HG03159 (cell line): ENCODE measurements at regions not wholly inside any gene's neighbourhood (a gene's known extent, or its start where the extent isn't known, plus 50 kb on each side); places are given as distances from the start of the nearest gene placed in this dataset.

Experiments used
- ATAC-seq: cut with Tn5 transposase; IDR thresholded peaks from one replicate; pipeline ENCODE4 v1.9.1; 2021; ENCODE audit warnings: mild to moderate bottlenecking, moderate library complexity; ENCODE audit not compliant: unreplicated experiment

DNA sequence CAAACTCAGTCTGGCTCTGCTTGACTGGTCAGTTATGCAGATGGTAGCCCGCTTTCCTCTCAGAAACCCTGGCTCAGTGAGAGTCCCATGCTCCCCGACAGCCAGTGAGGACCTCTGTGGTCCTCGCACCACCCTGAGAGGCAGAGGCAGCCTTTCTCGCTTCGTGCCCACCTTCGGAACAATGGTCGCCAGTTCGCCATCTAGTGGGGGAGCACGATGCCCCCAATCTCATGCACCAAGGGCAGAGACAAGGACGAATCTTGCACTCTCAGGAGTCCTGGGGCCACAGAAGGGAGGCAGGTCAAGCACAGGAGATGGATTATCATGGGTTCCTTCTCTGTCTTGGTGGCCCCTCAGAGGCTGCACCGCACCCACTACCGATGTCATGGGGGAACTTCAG, 75.2 kb downstream of the RHCG start:
- ATAC-seq: no peak

DNA sequence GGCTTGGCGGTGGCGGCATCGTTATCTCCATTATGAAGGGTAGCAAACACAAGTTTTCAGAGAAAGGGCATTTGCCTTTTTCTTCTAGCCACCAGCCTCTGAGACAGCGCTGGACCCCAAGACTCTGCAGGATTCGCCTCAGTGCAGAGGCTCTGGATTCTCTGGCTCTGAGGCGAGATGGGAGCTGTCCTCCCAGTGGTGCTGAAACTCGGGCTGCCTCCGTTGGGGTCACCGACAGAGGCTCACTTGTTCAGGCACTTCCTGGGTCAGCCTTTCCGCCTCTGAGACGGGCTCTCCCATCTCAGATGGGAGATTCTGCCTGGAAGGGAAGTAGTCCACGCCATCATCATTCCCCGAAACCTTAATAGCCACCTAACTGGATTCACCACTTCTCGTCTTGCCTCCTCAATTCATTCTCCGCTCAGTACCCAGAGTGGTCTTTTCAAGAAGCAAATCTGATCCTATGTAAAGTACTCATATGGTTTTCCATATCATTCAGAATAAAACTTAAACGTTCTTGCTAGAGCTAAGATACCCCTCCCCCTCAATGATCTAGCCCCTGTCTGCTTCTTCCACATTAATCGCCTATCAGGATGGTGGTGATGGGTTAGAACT, 76.9 kb downstream of the RHCG start:
- ATAC-seq: no peak

DNA sequence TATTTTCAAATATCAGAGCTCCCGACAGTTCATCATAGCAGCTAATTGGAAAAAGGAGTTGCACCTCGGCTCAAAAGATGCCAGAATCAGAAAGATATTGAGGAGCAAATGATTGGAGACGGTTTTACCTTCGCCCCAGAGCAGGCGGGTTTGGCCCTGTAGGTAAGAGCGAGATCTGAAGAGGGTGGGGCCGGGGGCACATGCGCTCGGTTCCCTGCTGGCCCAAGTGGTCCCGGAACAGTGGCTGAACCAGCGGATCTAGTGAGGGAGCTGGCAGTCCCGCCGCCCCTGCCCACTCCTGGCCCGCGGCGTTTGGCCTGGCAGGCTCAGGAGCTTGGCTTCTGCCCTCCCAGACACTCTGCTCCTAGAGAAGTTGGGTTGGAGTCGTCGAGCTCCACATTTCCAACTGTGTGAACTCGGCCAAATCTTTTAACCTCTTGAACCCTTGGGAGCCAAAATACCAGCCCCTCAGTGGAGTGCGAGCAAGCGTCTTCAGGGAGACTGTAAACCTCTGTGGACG, 79.1 kb downstream of the RHCG start:
- no peak for ATAC-seq

DNA sequence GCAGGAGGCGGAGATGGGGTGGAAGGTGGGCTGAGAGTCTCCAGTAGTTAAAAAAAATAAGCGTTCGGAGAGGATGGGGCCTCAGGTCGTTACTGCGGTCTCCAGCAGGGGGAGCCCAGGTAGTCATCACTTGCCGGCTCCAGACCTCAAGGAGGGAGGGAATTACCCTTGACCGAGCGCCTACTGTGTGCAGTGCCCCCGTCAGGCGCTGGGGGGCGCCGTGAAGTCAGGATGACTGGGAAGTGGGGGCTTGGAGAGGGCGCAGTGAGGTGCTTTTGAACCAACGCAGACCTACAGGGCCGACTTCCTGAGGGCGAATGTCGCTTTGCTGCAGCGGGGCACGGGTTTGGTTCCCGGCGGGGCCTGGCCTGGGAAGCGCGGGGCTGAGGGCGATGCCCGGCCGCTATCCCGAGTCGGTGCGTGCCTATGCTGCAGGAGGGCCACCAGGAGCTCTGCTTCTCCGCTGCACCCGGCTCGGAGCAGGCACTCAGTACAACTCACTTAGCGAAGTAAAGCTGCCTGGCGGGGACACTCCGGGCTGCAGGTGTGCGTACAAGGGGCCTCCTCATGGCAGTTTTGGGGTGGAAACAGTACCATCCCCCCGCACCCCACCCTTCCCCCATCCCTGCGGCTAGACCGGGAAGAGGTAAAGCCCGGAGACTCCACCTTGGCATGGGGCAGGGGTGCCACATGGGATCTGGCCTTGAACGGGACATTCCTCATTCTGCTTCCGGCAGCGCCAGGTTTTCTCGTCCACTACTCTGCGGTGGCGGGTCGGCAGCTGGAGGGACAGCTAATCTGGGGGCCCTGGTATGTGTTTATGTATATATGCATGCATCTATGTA, 79.8 kb downstream of the RHCG start:
- ATAC-seq: peak; percentile 83

DNA sequence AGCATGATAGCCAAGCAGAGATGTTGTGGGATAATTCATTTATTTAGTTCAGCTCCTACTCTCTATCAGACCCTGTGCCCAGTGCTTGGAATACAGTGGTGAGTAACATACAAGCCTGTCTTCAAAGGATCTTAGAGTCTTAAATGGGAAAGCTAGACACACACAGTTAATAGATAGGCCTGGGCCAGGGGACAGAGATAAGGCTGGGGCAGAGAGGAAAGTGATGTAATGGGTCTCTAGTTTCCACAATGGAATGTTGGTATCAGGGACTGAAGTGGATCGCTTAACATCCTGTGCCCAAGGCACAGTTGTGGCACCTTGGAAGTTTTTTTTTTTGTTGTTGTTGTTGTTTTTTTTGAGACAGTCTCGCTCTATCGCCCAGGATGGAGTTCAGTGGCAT, 79.9 kb upstream of the POLG start:
- no peak for ATAC-seq

DNA sequence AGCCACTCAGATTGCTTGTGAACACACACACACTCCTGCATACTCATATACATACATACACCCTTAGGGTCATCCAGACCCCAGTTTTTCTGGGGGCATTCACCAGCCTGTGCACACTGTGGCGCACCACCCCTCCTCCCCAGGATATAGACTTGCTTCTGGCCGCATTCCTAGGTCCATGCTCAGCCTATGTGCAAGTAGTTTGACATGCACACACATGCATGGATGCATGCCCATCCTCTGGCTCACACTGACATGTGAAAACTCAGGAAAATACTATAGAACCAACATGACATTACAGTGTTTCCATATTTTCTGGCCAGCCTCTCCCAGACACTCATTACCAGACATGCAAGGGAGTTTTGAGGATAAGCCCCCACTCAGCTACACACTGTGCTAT, 79.3 kb upstream of the POLG start:
- ATAC-seq: no peak

DNA sequence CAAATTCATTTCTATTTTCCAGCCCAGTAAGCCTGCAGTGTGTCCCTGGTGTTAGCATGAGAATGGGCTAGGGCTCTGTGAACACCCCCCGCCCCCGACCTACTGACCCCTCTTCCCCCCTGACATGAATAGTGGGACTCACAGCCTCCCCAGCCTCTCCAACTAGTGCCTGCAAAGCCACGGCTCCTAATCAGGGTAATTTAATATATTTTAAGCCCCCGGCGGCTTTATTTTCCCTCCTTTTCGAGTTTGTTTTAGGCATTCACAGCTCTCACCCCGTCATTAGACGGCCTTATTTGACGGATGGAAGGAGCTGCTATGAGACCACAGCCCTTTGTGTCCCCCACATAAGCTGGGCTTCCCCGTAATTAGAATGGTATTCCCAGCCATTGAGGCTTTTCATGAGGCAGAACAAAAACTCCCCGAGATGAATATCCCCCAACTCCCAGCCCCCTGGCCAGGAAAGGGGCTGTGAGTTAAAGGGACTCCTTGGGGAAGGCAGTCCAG, 78.3 kb upstream of the POLG start:
- no peak for ATAC-seq

DNA sequence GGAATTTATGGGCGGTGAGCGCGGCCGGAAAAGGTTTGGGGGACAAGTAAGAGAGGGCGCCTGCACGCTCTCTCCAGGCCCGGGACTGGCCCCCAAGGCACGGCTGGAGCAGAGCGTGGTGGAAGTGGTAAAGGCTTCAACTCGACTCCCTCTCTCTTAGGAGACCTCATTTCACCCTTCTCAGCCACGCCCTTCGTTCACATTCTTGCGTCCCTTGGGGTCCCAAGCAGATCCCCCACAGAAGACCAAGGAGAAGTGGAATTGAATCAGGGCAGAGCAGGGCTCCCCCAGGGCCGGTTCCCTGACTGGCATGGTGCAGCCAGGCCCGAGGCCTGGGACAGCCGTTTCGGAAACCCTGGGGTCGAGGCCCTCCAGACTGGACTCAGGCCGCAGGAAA, 75.4 kb upstream of the POLG start:
- ATAC-seq: no peak

DNA sequence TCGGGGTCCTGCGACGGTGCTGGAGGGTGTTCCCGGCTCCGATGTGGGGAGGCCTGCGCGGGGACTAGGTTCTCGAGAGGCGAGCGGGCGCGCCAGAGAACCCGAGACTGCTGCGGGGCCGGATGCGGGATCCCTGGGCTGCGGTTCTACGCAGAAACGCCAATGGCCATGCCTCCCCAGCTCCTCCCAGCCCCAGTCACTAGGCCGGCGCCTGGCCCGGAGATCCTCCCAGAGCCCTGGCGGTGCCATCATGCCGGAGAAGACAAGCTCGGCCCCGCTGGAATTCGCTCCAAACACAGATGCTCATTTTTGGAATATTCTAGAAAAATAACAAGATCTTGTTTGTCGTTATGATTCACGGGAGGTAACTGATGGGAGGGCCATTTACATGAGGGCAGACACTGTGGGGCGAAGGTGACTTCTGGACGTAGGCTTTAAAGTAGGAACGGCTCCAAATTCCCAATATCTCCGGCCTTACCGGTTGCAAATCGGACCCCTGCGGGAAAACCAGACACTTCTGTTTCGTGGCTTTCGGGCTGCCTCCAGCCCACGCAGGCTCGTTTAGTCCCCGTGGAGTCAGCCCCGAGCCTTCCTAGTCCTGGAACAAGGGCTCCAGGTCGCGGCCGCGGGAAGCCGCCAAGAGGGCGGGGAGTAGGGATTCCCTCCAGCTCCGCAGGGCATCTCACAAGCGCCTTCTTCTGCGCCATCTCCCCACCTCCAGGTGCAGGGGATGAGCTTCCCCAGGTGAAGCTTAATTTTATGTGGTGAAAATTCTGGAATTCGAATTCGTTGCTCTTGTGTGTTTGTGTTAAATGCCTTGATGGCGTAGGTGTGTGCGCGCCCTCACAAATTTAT, 74.8 kb upstream of the POLG start:
- no peak for ATAC-seq

DNA sequence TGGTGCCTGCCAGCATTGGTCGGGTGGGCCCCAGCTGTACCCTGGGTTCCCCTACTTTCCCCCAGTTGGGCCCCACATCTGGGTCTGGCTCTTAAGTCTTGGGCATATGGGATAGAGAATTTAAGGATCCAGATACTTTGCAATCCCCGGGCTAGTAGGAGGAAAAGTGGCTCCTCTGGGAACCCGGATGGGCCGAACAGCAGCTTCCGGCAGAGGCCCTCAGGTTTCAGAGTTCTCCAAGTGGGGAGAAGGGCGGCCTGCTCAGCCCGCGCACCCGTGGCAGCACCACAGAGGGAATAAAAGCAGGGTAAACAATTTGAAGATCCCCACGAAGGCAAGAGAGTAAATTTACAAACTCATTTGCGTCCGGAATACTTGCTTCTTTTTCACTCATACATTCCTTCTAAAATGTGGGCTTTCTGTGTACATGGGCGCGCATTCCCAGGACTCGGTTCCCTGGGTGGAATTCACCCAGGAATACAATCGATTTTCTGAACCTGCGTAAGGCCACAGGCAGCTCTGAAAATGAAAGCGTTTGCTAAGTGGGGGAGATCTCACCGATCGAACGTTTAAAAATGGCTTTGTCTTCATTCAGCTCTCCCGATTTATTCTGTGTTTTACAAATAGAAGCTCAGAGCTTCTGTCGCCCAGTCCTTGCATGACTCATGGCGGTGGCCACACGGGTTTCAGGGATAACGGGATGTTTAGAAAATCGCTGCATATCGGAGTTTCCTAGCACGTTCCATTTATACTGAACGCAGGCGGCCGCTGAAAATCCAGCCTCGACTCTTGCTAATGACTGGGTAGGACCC, 74.0 kb upstream of the POLG start:
- ATAC-seq: no peak

DNA sequence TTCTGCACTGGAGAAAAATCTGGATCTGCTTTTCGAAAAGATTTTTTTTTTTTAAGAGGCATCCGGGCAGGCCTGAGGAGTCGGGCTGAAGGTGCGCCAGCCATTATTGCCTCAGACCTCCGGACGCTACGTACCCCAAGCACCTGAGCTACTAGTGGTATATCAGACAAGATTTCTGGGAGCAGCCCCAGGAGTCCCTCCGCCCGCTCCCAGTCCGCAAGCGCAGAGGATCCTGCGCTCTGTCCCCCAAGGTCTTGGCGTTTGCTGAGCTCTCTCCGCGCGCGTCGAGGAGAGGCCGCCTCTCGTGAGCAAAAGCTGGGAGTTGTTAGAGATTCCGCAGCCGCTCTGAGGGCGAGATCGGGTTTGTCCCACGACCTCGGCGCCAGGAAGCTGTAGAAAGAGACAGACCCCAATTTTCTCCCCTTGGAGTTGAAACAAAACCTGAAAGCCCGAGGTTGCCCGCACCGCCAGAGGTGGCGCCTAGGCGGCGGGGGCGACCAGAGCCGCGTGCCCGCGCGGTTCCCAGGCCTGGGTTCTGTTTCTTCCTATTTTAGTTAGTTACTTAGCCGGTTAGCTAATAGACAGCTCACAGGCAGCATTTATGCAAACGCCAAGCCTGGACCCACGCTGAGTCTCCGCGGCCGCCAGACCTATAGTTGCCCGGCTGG, 72.5 kb upstream of the POLG start:
- ATAC-seq: no peak

DNA sequence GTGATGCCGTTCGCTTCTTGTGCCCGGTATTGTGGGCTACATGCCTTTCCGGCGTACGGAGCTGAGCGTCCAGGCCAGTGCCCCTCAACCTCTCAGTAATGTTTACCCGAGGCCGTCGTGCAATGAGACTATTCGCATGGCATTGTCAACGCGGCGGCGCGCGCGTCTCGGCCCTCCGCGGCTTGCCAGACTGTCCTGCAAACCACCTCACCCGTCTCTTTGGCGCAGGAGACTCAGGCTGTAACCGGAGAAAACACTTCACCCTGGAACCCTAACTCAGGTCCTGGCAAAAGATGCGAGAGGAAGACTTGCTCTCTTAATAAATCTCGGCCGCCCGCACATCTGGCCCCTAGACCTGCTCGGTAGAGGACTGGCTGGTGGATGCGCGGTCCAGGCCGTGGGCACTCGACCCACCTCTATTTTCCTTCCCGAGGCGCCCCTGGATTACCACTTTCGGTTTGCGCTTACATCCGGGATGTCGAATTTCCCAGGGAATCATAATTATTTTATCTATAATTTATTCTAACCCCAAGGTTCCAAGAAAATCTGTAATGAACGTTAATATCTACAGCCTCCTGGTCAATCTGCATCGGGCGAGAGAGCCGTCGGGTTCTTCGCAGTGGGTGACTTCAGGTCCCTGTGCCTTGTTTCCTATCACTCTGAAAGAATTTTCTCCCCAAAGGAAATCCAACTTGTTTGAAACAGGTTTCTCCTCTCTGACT, 71.8 kb upstream of the POLG start:
- ATAC-seq: no peak

DNA sequence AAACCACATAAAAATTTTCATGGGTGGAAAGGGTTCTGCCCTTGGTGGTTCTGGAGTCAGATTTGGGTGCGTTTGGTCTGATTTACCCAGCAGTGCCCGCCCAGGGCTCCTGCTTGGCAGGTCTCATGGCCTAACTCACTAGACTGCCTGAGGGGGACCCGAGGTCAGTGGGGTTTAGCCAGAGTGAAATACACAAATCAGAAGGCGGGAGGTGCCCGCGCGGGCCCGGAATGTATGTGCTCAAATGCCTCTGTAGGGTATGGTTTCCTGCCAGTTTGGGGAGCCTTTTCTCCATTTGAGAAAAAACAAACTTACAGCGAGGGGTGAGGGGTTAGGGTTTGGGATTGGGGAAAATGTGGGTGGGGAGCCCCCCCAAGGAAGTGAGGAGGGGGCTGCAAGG, 70.9 kb upstream of the POLG start:
- ATAC-seq: no peak

DNA sequence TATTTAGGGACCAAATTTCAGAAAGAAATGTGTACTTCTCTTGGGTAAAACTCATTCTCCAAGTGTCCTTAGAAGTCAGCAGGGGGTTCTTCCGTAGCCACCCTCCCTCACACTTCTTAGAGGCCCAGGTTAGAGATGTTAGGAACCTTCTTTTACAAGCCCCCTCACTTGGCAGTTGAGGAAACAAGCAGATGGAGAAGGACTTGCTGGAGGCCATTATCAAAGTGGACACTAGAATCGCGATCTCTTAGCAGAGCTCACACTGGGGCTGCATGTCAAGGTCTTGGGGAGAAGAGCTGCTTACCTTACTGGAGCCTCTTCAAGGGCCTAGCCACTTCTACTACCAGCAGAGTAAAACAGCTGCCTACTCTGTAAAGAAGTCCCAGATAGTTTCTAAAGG, 69.4 kb upstream of the POLG start:
- ATAC-seq: no peak

DNA sequence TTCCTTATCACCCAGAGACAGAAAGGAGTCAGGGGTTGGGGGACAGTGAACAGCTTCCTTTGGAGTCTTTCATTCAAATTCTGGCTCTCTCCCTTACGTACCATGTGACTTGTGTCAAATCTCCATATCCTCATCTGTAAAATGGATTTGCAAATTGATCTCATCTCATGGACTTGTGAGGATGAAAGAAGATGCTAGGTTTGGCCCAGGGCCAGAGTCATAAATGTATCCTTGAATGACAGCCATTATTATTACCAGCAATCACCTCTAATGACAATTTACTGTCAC, 67.8 kb upstream of the POLG start:
- ATAC-seq: no peak

DNA sequence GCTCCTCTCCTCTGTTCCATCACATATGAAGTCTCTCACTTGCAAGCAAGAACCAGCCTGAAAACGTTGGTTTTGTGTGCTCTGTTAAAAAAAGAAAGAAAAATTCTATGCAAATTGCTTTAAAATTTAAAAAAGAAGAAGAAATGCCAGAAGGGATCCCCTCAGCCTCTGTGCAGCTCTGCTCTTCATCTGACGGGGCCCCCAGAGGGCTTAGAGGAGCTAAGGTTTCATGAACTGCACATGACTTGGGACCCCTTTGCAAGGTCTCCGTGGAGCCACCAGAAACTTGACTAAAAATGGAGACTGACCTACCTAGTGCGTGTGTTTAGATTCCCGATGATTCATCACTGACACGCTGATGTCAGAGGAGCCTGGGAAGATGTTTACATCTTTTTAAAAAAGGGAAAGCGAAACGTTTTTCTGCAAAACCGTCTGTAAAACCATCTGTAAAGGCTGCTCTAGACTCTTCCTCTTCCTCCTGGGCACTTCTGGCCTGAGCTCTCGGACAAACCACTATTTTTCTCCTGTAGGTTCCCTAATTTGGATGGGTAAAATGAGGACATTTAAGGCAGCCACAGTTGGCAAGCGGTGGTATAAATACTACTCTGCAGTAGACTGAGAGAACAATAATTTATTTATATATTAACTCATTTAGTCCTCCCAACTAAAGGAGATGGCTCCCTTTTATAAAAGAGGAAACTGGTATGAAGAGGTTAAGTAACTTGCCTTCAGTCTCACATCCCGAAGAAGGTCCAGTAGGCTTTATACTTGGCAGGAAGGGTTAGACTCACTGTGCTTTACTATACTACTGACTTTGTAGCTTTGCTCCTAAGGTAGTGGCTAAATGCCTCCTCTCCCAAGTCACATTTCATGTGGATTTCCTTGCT, 67.2 kb upstream of the POLG start:
- no peak for ATAC-seq

DNA sequence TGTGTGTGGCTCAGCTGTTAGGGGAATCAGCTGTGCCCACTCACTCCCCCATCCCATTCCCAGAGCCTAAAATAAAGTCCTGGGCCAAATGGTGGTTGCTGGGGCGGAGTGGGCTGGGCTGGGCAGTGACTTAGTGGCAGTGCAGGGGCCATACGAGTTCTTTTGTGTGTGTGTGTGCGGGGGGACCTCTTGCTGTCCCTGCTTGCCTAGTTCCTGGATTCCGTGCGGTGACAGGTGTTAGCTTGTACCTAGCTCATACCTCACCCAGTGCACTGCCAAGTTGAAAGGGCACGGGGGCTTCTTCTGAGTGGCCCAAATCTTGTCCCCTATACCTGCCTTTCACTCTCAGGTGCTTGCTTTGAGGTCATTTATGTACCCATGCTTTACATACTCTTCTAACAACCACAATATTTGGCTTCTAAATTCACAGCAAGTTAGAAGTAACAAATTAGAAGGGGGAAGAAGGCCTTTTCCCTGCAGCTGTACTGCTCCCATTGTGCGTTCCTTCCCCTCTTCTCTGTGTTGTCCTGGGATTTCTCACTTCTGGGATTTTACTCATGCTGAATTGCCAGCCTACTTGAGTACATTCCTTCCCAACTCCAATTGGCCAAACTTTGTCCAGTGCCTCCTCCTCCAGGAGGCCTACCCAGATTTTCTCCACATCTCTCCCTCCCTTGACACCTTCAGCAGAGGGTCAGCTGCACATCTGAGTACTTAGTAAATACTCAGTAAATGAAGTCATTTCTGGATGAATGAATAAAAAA, 66.3 kb upstream of the POLG start:
- no peak for ATAC-seq
